Left forelimb (tissue), 1 donor: ENCODE measurements at regions not wholly inside any gene's neighbourhood (a gene's known extent, or its start where the extent isn't known, plus 50 kb on each side); places are given as distances from the start of the nearest gene placed in this dataset.
A peak's percentile ranks its signal among the peaks of the same experiment; 100 is the strongest.
"Not testable (repeated sequence)": the region's sequence is repeated elsewhere in the genome, so short reads cannot be mapped to it uniquely, and the experiment has no call there.

ENCODE experiments used
- DNase-seq: peaks from one replicate; pipeline ENCODE4 v3.0.0-alpha.2; 2018; ENCODE audit warnings: low spot score

GRCh38 chr7:116340943-116341907, 130.9 kb downstream of the TES start:
- DNase-seq = no peak

GRCh38 chr7:116342125-116342524, 131.8 kb downstream of the TES start:
- DNase-seq = no peak

GRCh38 chr7:116347151-116347832, 137.0 kb downstream of the TES start:
- DNase-seq = no peak

- no peak for DNase-seq
These were observed 138.0 kb downstream of the TES start for GRCh38 chr7:116348346-116348745.

- no peak for DNase-seq
These were observed 141.6 kb downstream of the TES start for GRCh38 chr7:116351966-116352365.

GRCh38 chr7:116353647-116354046, 143.3 kb downstream of the TES start:
- no peak for DNase-seq

- peak; percentile 89 for DNase-seq
These were observed 143.8 kb downstream of the TES start for GRCh38 chr7:116354171-116354545.

- DNase-seq = peak; percentile 77
These were observed 144.4 kb downstream of the TES start for GRCh38 chr7:116354546-116355423.

- no peak for DNase-seq
These were observed 144.1 kb upstream of the CAV2 start for GRCh38 chr7:116355424-116355765.

- DNase-seq = no peak
These were observed 143.1 kb upstream of the CAV2 start for GRCh38 chr7:116356333-116356965.

GRCh38 chr7:116356979-116357378, 142.6 kb upstream of the CAV2 start:
- no peak for DNase-seq

- DNase-seq = no peak
These were observed 141.5 kb upstream of the CAV2 start for GRCh38 chr7:116357781-116358670.

GRCh38 chr7:116361767-116362166, 137.8 kb upstream of the CAV2 start:
- no peak for DNase-seq

GRCh38 chr7:116363637-116364432, 135.7 kb upstream of the CAV2 start:
- DNase-seq = no peak

- no peak for DNase-seq
These were observed 135.1 kb upstream of the CAV2 start for GRCh38 chr7:116364469-116364868.

GRCh38 chr7:116365797-116366196, 133.7 kb upstream of the CAV2 start:
- DNase-seq = no peak

GRCh38 chr7:116367171-116367813, 132.2 kb upstream of the CAV2 start:
- DNase-seq = no peak

GRCh38 chr7:116368965-116369364, 130.6 kb upstream of the CAV2 start:
- DNase-seq = no peak

- not testable (repeated sequence) for DNase-seq
These were observed 128.0 kb upstream of the CAV2 start for GRCh38 chr7:116371536-116371935.
